Dedifferentiated amniotic fluid mesenchymal stem cell (primary cell): ENCODE measurements at regions not wholly inside any gene's neighbourhood (a gene's known extent, or its start where the extent isn't known, plus 50 kb on each side); places are given as distances from the start of the nearest gene placed in this dataset.

ENCODE experiments used
- DNase-seq: peaks from one replicate; pipeline ENCODE4 v3.0.0-alpha.2; 2016; ENCODE audit errors: extremely low spot score

- no peak for DNase-seq
These were observed 59.4 kb upstream of the TMEM17 start for GRCh38 chr2:62565309-62565908.

GRCh38 chr2:62564380-62565137 lies 58.6 kb upstream of the TMEM17 start:
- no peak for DNase-seq

- no peak for DNase-seq
These were observed 55.6 kb upstream of the TMEM17 start for GRCh38 chr2:62561586-62561985.

GRCh38 chr2:62559582-62559981 lies 53.6 kb upstream of the TMEM17 start:
- no peak for DNase-seq

- no peak for DNase-seq
These were observed 52.7 kb upstream of the TMEM17 start for GRCh38 chr2:62558743-62559142.

- DNase-seq: no peak
These were observed 50.1 kb upstream of the TMEM17 start for GRCh38 chr2:62556086-62556485.
